Activated CD4-positive, CD25-positive, alpha-beta regulatory T cell treated with anti-CD3 and anti-CD28 coated beads, Interleukin-2, amount 50 U/mL, for 16 hours (primary cell): ENCODE measurements at regions not wholly inside any gene's neighbourhood (a gene's known extent, or its start where the extent isn't known, plus 50 kb on each side); places are given as distances from the start of the nearest gene placed in this dataset.

Source experiments
- DNase-seq: peaks from one replicate; pipeline ENCODE4 v3.0.0-alpha.2; 2020; ENCODE audit warnings: low read depth, low spot score

GRCh38 chr1:209319549-209319948 lies 264.0 kb upstream of the CAMK1G start:
- DNase-seq: no peak

- no peak for DNase-seq
These were observed 259.8 kb upstream of the CAMK1G start for GRCh38 chr1:209323743-209324142.

- DNase-seq: no peak
These were observed 258.3 kb upstream of the CAMK1G start for GRCh38 chr1:209324901-209325871.

- no peak for DNase-seq
These were observed 257.4 kb upstream of the CAMK1G start for GRCh38 chr1:209326076-209326475.

GRCh38 chr1:209326831-209327230 lies 256.7 kb upstream of the CAMK1G start:
- DNase-seq: no peak

- no peak for DNase-seq
These were observed 255.3 kb upstream of the CAMK1G start for GRCh38 chr1:209328196-209328595.

GRCh38 chr1:209335178-209335577 lies 248.3 kb upstream of the CAMK1G start:
- no peak for DNase-seq

GRCh38 chr1:209341146-209341545 lies 242.4 kb upstream of the CAMK1G start:
- DNase-seq: no peak

GRCh38 chr1:209341673-209342420 lies 241.7 kb upstream of the CAMK1G start:
- DNase-seq: no peak

GRCh38 chr1:209342441-209343175 lies 240.9 kb upstream of the CAMK1G start:
- DNase-seq: no peak

- no peak for DNase-seq
These were observed 240.0 kb upstream of the CAMK1G start for GRCh38 chr1:209343511-209343910.

- no peak for DNase-seq
These were observed 239.4 kb upstream of the CAMK1G start for GRCh38 chr1:209344156-209344555.

GRCh38 chr1:209349363-209350308 lies 233.9 kb upstream of the CAMK1G start:
- DNase-seq: no peak

- DNase-seq: no peak
These were observed 230.5 kb upstream of the CAMK1G start for GRCh38 chr1:209353053-209353452.

- DNase-seq: peak; percentile 2
These were observed 229.2 kb upstream of the CAMK1G start for GRCh38 chr1:209354111-209354839.

GRCh38 chr1:209354840-209355165 lies 228.7 kb upstream of the CAMK1G start:
- DNase-seq: no peak

- DNase-seq: no peak
These were observed 228.1 kb upstream of the CAMK1G start for GRCh38 chr1:209355415-209355814.

GRCh38 chr1:209356976-209357377 lies 226.5 kb upstream of the CAMK1G start:
- DNase-seq: no peak

GRCh38 chr1:209363112-209363511 lies 220.4 kb upstream of the CAMK1G start:
- no peak for DNase-seq

GRCh38 chr1:209364716-209365115 lies 218.8 kb upstream of the CAMK1G start:
- DNase-seq: no peak
